Mesendoderm (in vitro differentiated cells): ENCODE measurements at regions not wholly inside any gene's neighbourhood (a gene's known extent, or its start where the extent isn't known, plus 50 kb on each side); places are given as distances from the start of the nearest gene placed in this dataset.
A peak's percentile ranks its signal among the peaks of the same experiment; 100 is the strongest.
"Not testable (repeated sequence)": the region's sequence is repeated elsewhere in the genome, so short reads cannot be mapped to it uniquely, and the experiment has no call there.

Experiments used
- DNase-seq: peaks from one replicate; pipeline ENCODE4 v3.0.0; 2013
- H2AK5ac ChIP-seq: 2 replicates; pipeline ENCODE4 v1.6.1; 2013; ENCODE audit warnings: low read length, inconsistent platforms
- H2BK120ac ChIP-seq: 2 replicates; pipeline ENCODE4 v1.6.1; 2013; ENCODE audit warnings: low read depth, mild to moderate bottlenecking, low read length, moderate library complexity, mixed read lengths
- H2BK15ac ChIP-seq: replicated peaks from 2 replicates; pipeline ENCODE4 v1.6.1; 2013; ENCODE audit warnings: low read depth, mild to moderate bottlenecking, moderate library complexity
- H2BK5ac ChIP-seq: 2 replicates; pipeline ENCODE4 v1.6.1; 2013; ENCODE audit warnings: low read length, inconsistent platforms
- H3K18ac ChIP-seq: 2 replicates; pipeline ENCODE4 v1.6.1; 2013; ENCODE audit warnings: mild to moderate bottlenecking, low read length, mixed read lengths
- H3K23ac ChIP-seq: one replicate; pipeline ENCODE4 v1.6.1; 2013; ENCODE audit warnings: low read length
- H3K27ac ChIP-seq: 2 replicates; pipeline ENCODE4 v1.5.1; 2013; ENCODE audit warnings: low read depth, mild to moderate bottlenecking, inconsistent platforms, low read length, moderate library complexity
- H3K27me3 ChIP-seq: 2 replicates; pipeline ENCODE4 v1.6.1; 2013; ENCODE audit warnings: low read length, control low read depth, mild to moderate bottlenecking, inconsistent platforms; ENCODE audit not compliant: insufficient read depth, poor library complexity
- H3K36me3 ChIP-seq: 2 replicates; pipeline ENCODE4 v1.6.1; 2013; ENCODE audit warnings: low read length, inconsistent platforms; ENCODE audit not compliant: control insufficient read depth, insufficient read depth
- H3K4ac ChIP-seq: one replicate; pipeline ENCODE4 v1.6.1; 2013; ENCODE audit warnings: low read depth, mild to moderate bottlenecking, low read length, moderate library complexity
- H3K4me1 ChIP-seq: 2 replicates; pipeline ENCODE4 v1.6.1; 2013; ENCODE audit warnings: low read depth, low read length, inconsistent platforms; ENCODE audit not compliant: control insufficient read depth
- H3K4me2 ChIP-seq: 2 replicates; pipeline ENCODE4 v1.6.1; 2013; ENCODE audit warnings: low read length
- H3K4me3 ChIP-seq: 2 replicates; pipeline ENCODE4 v1.5.1; 2013; ENCODE audit warnings: mild to moderate bottlenecking, low read length
- H3K56ac ChIP-seq: one replicate; pipeline ENCODE4 v1.6.1; 2013; ENCODE audit warnings: low read length
- H3K79me1 ChIP-seq: 2 replicates; pipeline ENCODE4 v1.6.1; 2013; ENCODE audit warnings: low read length, inconsistent platforms
- H3K79me2 ChIP-seq: 2 replicates; pipeline ENCODE4 v1.6.1; 2013; ENCODE audit warnings: mild to moderate bottlenecking, low read length; ENCODE audit not compliant: control insufficient read depth, insufficient read depth
- H3K9ac ChIP-seq: 2 replicates; pipeline ENCODE4 v1.6.1; 2013; ENCODE audit warnings: low read length, inconsistent platforms
- H4K5ac ChIP-seq: one replicate; pipeline ENCODE4 v1.6.1; 2013; ENCODE audit warnings: low read length
- H4K8ac ChIP-seq: one replicate; pipeline ENCODE4 v1.6.1; 2013; ENCODE audit warnings: low read depth, mild to moderate bottlenecking, control low read depth, low read length, moderate library complexity
- WGBS: extraction: QIAGEN DNeasy Blood & Tissue Kit; methylation state at CpG from one replicate; pipeline ENCODE4 v1.1.7; 2013; ENCODE audit warnings: low lambda C conversion rate, missing lambda C conversion rate; ENCODE audit not compliant: insufficient coverage; ENCODE audit errors: extremely low coverage; 5-methylcytosine and 5-hydroxymethylcytosine counted together

DNA sequence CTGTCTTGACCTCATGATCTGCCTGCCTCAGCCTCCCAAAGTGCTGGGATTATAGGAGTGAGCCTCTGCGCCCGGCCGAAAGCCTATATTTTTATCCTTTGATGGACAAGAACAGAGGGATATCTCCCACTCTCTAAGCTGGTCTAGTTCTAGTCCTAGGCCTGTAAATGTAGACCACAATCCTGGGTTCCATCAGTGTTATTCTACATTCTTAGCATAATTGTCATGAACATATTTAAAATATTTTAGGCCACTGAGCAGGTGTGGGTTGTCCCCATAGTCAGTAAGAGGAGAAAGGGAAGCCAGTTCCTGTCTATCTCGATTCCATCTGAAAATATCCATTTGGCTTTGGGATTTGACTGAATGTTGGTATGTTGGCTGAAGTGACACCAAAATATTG, 118.1 kb downstream of the EBLN2 start:
- Histone ChIP-seq H3K79me2 (no peaks in the 10 kb centered on the region), H2BK15ac (no peak overlapping the region), H3K4me2 (no peak overlapping the region), H2BK5ac (no peak overlapping the region), H3K18ac (no peak overlapping the region), H3K4ac (no peak overlapping the region), H3K9ac (no peak overlapping the region), H3K56ac (no peak overlapping the region), H3K27ac (no peak overlapping the region), H3K79me1 (no peaks in the 10 kb centered on the region), H2BK120ac (no peak overlapping the region), H3K27me3 (no peaks in the 10 kb centered on the region), H4K8ac (no peak overlapping the region), H4K5ac (no peak overlapping the region), H2AK5ac (no peak overlapping the region), H3K36me3 (no peaks in the 10 kb centered on the region), H3K4me1 (no peaks in the 10 kb centered on the region), H3K4me3 (no peak overlapping the region), H3K23ac (no peak overlapping the region)
- WGBS, result no CpG with 5 or more reads among the region's 4 CpGs
- no peak for DNase-seq

DNA sequence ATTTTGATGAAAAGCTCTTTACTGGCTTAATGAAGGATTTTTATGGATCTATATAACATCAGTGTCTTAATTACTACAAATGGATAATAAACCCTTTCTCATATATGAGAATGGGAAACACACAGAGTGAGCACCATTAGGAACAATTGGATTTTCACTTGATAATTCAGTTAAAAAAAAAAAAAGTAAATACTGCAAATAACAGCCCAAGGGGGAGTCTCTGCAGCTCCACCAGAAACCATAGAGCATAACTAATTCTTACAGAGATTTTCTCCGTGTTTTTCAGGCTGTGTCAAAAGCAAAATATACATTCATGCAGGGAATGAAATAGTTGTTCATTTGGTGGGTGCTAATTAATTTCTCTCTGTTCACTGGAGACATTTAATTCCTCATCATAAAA, 125.3 kb downstream of the EBLN2 start:
- Histone ChIP-seq H3K36me3 (no peaks in the 10 kb centered on the region), H3K4ac (no peak overlapping the region), H3K23ac (no peak overlapping the region), H3K79me2 (no peaks in the 10 kb centered on the region), H2BK5ac (no peak overlapping the region), H4K5ac (no peak overlapping the region), H3K18ac (no peak overlapping the region), H2BK15ac (no peak overlapping the region), H3K27me3 (no peaks in the 10 kb centered on the region), H3K79me1 (no peaks in the 10 kb centered on the region), H3K56ac (no peak overlapping the region), H2BK120ac (no peak overlapping the region), H3K4me3 (no peak overlapping the region), H4K8ac (no peak overlapping the region), H3K9ac (no peak overlapping the region), H3K4me2 (no peak overlapping the region), H3K27ac (no peak overlapping the region), H2AK5ac (no peak overlapping the region), H3K4me1 (no peaks in the 10 kb centered on the region)
- no CpG with 5 or more reads among the region's 1 CpG for WGBS
- DNase-seq, result no peak

GRCh38 chr3:73187328-73187727, 125.9 kb downstream of the EBLN2 start:
- Histone ChIP-seq H2BK15ac (no peak overlapping the region), H2BK5ac (no peak overlapping the region), H3K27me3 (no peaks in the 10 kb centered on the region), H3K27ac (no peak overlapping the region), H4K5ac (no peak overlapping the region), H3K4ac (no peak overlapping the region), H3K23ac (no peak overlapping the region), H2AK5ac (no peak overlapping the region), H3K56ac (no peak overlapping the region), H3K4me3 (no peak overlapping the region), H3K18ac (no peak overlapping the region), H4K8ac (no peak overlapping the region), H3K79me1 (no peaks in the 10 kb centered on the region), H3K4me1 (no peaks in the 10 kb centered on the region), H3K36me3 (no peaks in the 10 kb centered on the region), H2BK120ac (no peak overlapping the region), H3K4me2 (no peak overlapping the region), H3K9ac (no peak overlapping the region), H3K79me2 (no peaks in the 10 kb centered on the region)
- no peak for DNase-seq
- no CpG with 5 or more reads among the region's 5 CpGs for WGBS

- H3K79me1 ChIP-seq, result no peaks in the 10 kb centered on the region
- no peak overlapping the region for H4K5ac ChIP-seq
- no peak overlapping the region for H3K4me2 ChIP-seq
Observed at GRCh38 chr3:73188707-73189106, 127.2 kb downstream of the EBLN2 start.

GRCh38 chr3:73192036-73192738, 130.7 kb downstream of the EBLN2 start:
- no peak overlapping the region for H4K8ac ChIP-seq
- H3K56ac ChIP-seq, result no peak overlapping the region
- H3K4me3 ChIP-seq, result no peak overlapping the region
- H3K23ac ChIP-seq, result no peak overlapping the region
- H3K27ac ChIP-seq, result no peak overlapping the region
- H3K36me3 ChIP-seq, result no peaks in the 10 kb centered on the region
- no peak overlapping the region for H2BK15ac ChIP-seq
- no peak overlapping the region for H3K4me2 ChIP-seq
- DNase-seq, result peak; percentile 89
- no peak overlapping the region for H3K4ac ChIP-seq
- no peak overlapping the region for H3K9ac ChIP-seq
- no peaks in the 10 kb centered on the region for H3K4me1 ChIP-seq
- no peak overlapping the region for H4K5ac ChIP-seq
- no peaks in the 10 kb centered on the region for H3K79me1 ChIP-seq
- H3K18ac ChIP-seq, result no peak overlapping the region
- H3K27me3 ChIP-seq, result no peaks in the 10 kb centered on the region
- no peaks in the 10 kb centered on the region for H3K79me2 ChIP-seq
- no peak overlapping the region for H2AK5ac ChIP-seq
- no peak overlapping the region for H2BK120ac ChIP-seq
- WGBS, result no CpG with 5 or more reads among the region's 7 CpGs
- no peak overlapping the region for H2BK5ac ChIP-seq

More at GRCh38 chr3:73188707-73189106, 127.2 kb downstream of the EBLN2 start:
- Histone ChIP-seq H3K4ac (no peak overlapping the region), H2BK120ac (no peak overlapping the region), H3K4me3 (no peak overlapping the region), H3K18ac (no peak overlapping the region), H2BK15ac (no peak overlapping the region), H3K36me3 (no peaks in the 10 kb centered on the region), H2AK5ac (no peak overlapping the region), H3K27me3 (no peaks in the 10 kb centered on the region), H3K79me2 (no peaks in the 10 kb centered on the region), H2BK5ac (no peak overlapping the region), H3K27ac (no peak overlapping the region), H3K9ac (no peak overlapping the region), H3K4me1 (no peaks in the 10 kb centered on the region), H3K56ac (no peak overlapping the region), H3K23ac (no peak overlapping the region), H4K8ac (no peak overlapping the region)
- no peak for DNase-seq

GRCh38 chr3:73193943-73194342, 132.5 kb downstream of the EBLN2 start:
- H3K79me2 ChIP-seq, H3K9ac ChIP-seq, H3K36me3 ChIP-seq, H3K79me1 ChIP-seq, H2BK5ac ChIP-seq, H3K56ac ChIP-seq, H3K27ac ChIP-seq, H3K4me2 ChIP-seq, H3K23ac ChIP-seq, H4K8ac ChIP-seq, H3K4me3 ChIP-seq, H4K5ac ChIP-seq, H2BK15ac ChIP-seq, H3K4ac ChIP-seq, H2AK5ac ChIP-seq, H3K4me1 ChIP-seq, H3K27me3 ChIP-seq, DNase-seq, H2BK120ac ChIP-seq, H3K18ac ChIP-seq: not testable (repeated sequence)
- WGBS, result no CpG with 5 or more reads among the region's 5 CpGs
